WTC11 (cell line): ENCODE measurements at regions not wholly inside any gene's neighbourhood (a gene's known extent, or its start where the extent isn't known, plus 50 kb on each side); places are given as distances from the start of the nearest gene placed in this dataset.

Experiments
- ATAC-seq: fragments of 200-7000 bp; cut with Tn5 transposase; 2 replicates; pipeline ENCODE4 v1.10.0; 2021; ENCODE audit warnings: mild to moderate bottlenecking, moderate library complexity
- CTCF ChIA-PET: fragments of 300-600 bp; sonication (Branson Sonifier 250); formaldehyde crosslinking; loops from one replicate; lab custom pipeline; 2021; ENCODE audit warnings: antibody characterized with exemption; lab: Charles Lee
- POLR2A ChIA-PET: fragments of 350-600 bp; sonication (Branson Sonifier 250); formaldehyde crosslinking; loops from one replicate; lab custom pipeline; 2021; ENCODE audit warnings: antibody characterized with exemption; lab: Charles Lee
- DNase-seq: peaks from one replicate; pipeline ENCODE4 v3.0.0; 2021; ENCODE audit warnings: low spot score
- H3K27ac Mint-ChIP-seq: 2 replicates; pipeline ENCODE4 v1.8.0; 2021; ENCODE audit warnings: mixed read lengths
- H3K27me3 Mint-ChIP-seq: 2 replicates; pipeline ENCODE4 v1.8.0; 2021; ENCODE audit warnings: low read depth, mild to moderate bottlenecking, moderate library complexity, mixed read lengths
- H3K36me3 Mint-ChIP-seq: 2 replicates; pipeline ENCODE4 v1.8.0; 2021; ENCODE audit warnings: mixed read lengths
- H3K4me1 Mint-ChIP-seq: 2 replicates; pipeline ENCODE4 v1.8.0; 2022; ENCODE audit warnings: mixed read lengths
- H3K4me3 Mint-ChIP-seq: 2 replicates; pipeline ENCODE4 v1.8.0; 2021; ENCODE audit warnings: mild to moderate bottlenecking, moderate library complexity, mixed read lengths
- H3K9me3 Mint-ChIP-seq: 2 replicates; pipeline ENCODE4 v1.8.0; 2021; ENCODE audit warnings: mixed read lengths
- GABPB1 ChIP-seq: sonication (generic); formaldehyde crosslinking; IDR thresholded peaks from 2 replicates; pipeline ENCODE4 v1.8.1; 2023; ENCODE audit warnings: mild to moderate bottlenecking, missing genetic modification reagents
- GTF2I ChIP-seq: fragments of 250-450 bp; sonication (Bioruptor Pico); conservative IDR thresholded peaks from 2 replicates; pipeline ENCODE4 v1.4.0; 2021; ENCODE audit warnings: mild to moderate bottlenecking
- HMGA2 ChIP-seq: fragments of 250-450 bp; sonication (Bioruptor Pico); IDR thresholded peaks from 2 replicates; pipeline ENCODE4 v1.4.0; 2021; ENCODE audit warnings: mild to moderate bottlenecking, moderate library complexity
- JAZF1 ChIP-seq: fragments of 250-450 bp; sonication (Bioruptor Pico); IDR thresholded peaks from 2 replicates; pipeline ENCODE4 v1.9.0; 2021; ENCODE audit warnings: moderate library complexity, mild to moderate bottlenecking, inconsistent platforms
- MXD4 ChIP-seq: fragments of 250-450 bp; sonication (Bioruptor Pico); IDR thresholded peaks from 2 replicates; pipeline ENCODE4 v1.8.0; 2021; ENCODE audit warnings: mild to moderate bottlenecking, moderate library complexity, borderline replicate concordance
- NFATC4 ChIP-seq: fragments of 250-450 bp; sonication (Bioruptor Pico); IDR thresholded peaks from 2 replicates; pipeline ENCODE4 v1.9.0; 2021; ENCODE audit warnings: mild to moderate bottlenecking
- NFE2L1 ChIP-seq: sonication (generic); formaldehyde crosslinking; IDR thresholded peaks from 2 replicates; pipeline ENCODE4 v1.8.1; 2023; ENCODE audit warnings: missing genetic modification reagents
- PRRX2 ChIP-seq: fragments of 250-450 bp; sonication (Bioruptor Pico); IDR thresholded peaks from 2 replicates; pipeline ENCODE4 v1.8.0; 2021; ENCODE audit warnings: mild to moderate bottlenecking
- RELA ChIP-seq: sonication (generic); formaldehyde crosslinking; IDR thresholded peaks from 2 replicates; pipeline ENCODE4 v1.8.1; 2022; ENCODE audit warnings: missing genetic modification reagents, mild to moderate bottlenecking, borderline replicate concordance
- SMAD3 ChIP-seq: sonication (generic); formaldehyde crosslinking; IDR thresholded peaks from 2 replicates; pipeline ENCODE4 v1.8.0; 2022; ENCODE audit warnings: missing genetic modification reagents, mild to moderate bottlenecking, borderline replicate concordance
- TEAD1 ChIP-seq: sonication (generic); formaldehyde crosslinking; IDR thresholded peaks from 2 replicates; pipeline ENCODE4 v1.8.0; 2022; ENCODE audit warnings: mild to moderate bottlenecking, missing genetic modification reagents
- TP53 ChIP-seq: sonication (generic); formaldehyde crosslinking; IDR thresholded peaks from 2 replicates; pipeline ENCODE4 v1.8.1; 2023; ENCODE audit warnings: mild to moderate bottlenecking, missing genetic modification reagents
- ZNF317 ChIP-seq: sonication (generic); formaldehyde crosslinking; IDR thresholded peaks from 2 replicates; pipeline ENCODE4 v1.8.1; 2023; ENCODE audit warnings: low read depth, mild to moderate bottlenecking, moderate library complexity, missing genetic modification reagents, borderline replicate concordance
- ZNF671 ChIP-seq: fragments of 250-450 bp; sonication (Bioruptor Pico); IDR thresholded peaks from 2 replicates; pipeline ENCODE4 v1.8.0; 2021; ENCODE audit warnings: mild to moderate bottlenecking
- TF ChIP-seq, protein P1 (sequence below): sonication (generic); formaldehyde crosslinking; IDR thresholded peaks from 2 replicates; pipeline ENCODE4 v1.8.0; 2022; ENCODE audit warnings: mild to moderate bottlenecking, missing genetic modification reagents
- TF ChIP-seq, protein P2 (sequence below): sonication (generic); formaldehyde crosslinking; IDR thresholded peaks from 2 replicates; pipeline ENCODE4 v1.8.0; 2022; ENCODE audit warnings: mild to moderate bottlenecking, missing genetic modification reagents
- TF ChIP-seq, protein P3 (sequence below): sonication (generic); formaldehyde crosslinking; conservative IDR thresholded peaks from 2 replicates; pipeline ENCODE4 v1.8.1; 2023; ENCODE audit warnings: mild to moderate bottlenecking, low read depth, missing genetic modification reagents, moderate library complexity
- TF ChIP-seq, protein P4 (sequence below): sonication (generic); formaldehyde crosslinking; IDR thresholded peaks from 2 replicates; pipeline ENCODE4 v1.8.0; 2022; ENCODE audit warnings: mild to moderate bottlenecking, missing genetic modification reagents
- TF ChIP-seq, protein P5 (sequence below): sonication (generic); formaldehyde crosslinking; IDR thresholded peaks from 2 replicates; pipeline ENCODE4 v1.8.1; 2022; ENCODE audit warnings: mild to moderate bottlenecking, missing genetic modification reagents, moderate library complexity, borderline replicate concordance

DNA sequence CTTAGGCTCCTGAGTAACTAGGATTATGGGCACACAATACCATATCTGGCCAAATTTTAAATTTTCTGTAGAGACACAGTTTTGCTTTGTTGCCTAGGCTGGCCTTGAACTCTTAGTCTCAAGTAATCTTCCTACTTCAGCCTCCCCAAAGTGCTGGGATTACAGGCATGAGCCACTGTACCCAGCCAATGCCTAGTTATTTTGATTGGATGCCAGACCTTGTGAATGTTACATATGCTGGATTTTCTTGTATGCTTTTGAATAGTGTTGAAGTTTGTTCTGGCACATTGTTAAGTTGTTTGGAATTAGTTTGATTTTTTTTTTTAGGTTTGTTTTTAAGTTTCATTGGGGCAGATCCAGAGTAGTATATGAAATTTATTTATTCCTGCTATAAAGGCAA, 110.7 kb upstream of the ANO5 start (continued):
- no peak for TF ChIP-seq TP53
- TF ChIP-seq, all 79 proteins: peak for 0

DNA sequence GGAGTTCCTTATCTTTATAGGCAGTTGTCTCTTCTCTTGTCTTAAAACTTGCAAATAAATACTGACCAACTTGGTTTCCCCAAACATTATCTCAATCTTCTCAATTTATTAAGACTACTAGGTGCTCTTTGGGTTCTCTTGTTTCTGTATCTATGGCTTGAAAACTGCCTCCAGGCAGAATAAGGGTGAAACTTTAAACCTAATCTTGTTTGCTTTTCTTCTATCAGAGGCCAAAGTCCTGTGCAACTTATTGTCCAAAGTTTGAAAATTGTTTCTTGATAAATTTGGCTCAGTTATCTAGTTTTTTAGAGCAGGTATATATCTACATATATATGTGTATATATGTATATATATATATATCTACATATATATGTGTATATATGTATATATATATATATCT, 110.1 kb upstream of the ANO5 start:
- CTCF ChIA-PET = no interaction called here
- Mint-ChIP-seq H3K27ac (no peak overlapping the region), H3K4me3 (no peak overlapping the region), H3K4me1 (peaks cover 4% of the 10 kb centered on the region), H3K36me3 (no peaks in the 10 kb centered on the region), H3K27me3 (no peaks in the 10 kb centered on the region), H3K9me3 (peaks cover 7% of the 10 kb centered on the region)
- DNase-seq = no peak
- TF ChIP-seq ZNF671 (CRISPR knock-in tag) (no peak), TEAD1 (CRISPR knock-in tag) (no peak), JAZF1 (no peak), RELA (CRISPR knock-in tag) (no peak), HMGA2 (CRISPR knock-in tag) (no peak), PRRX2 (CRISPR knock-in tag) (no peak), NFE2L1 (CRISPR knock-in tag) (no peak), MXD4 (CRISPR knock-in tag) (no peak), GTF2I (CRISPR knock-in tag) (no peak), GABPB1 (CRISPR knock-in tag) (no peak), ZNF317 (CRISPR knock-in tag) (no peak), NFATC4 (CRISPR knock-in tag) (no peak), SMAD3 (CRISPR knock-in tag) (no peak)
- TF ChIP-seq, protein P1, sequence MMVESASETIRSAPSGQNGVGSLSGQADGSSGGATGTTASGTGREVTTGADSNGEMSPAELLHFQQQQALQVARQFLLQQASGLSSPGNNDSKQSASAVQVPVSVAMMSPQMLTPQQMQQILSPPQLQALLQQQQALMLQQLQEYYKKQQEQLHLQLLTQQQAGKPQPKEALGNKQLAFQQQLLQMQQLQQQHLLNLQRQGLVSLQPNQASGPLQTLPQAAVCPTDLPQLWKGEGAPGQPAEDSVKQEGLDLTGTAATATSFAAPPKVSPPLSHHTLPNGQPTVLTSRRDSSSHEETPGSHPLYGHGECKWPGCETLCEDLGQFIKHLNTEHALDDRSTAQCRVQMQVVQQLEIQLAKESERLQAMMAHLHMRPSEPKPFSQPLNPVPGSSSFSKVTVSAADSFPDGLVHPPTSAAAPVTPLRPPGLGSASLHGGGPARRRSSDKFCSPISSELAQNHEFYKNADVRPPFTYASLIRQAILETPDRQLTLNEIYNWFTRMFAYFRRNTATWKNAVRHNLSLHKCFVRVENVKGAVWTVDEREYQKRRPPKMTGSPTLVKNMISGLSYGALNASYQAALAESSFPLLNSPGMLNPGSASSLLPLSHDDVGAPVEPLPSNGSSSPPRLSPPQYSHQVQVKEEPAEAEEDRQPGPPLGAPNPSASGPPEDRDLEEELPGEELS = no peak
- TF ChIP-seq, protein P2, sequence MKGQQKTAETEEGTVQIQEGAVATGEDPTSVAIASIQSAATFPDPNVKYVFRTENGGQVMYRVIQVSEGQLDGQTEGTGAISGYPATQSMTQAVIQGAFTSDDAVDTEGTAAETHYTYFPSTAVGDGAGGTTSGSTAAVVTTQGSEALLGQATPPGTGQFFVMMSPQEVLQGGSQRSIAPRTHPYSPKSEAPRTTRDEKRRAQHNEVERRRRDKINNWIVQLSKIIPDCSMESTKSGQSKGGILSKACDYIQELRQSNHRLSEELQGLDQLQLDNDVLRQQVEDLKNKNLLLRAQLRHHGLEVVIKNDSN (CRISPR knock-in tag) = no peak
- TF ChIP-seq, protein P3, sequence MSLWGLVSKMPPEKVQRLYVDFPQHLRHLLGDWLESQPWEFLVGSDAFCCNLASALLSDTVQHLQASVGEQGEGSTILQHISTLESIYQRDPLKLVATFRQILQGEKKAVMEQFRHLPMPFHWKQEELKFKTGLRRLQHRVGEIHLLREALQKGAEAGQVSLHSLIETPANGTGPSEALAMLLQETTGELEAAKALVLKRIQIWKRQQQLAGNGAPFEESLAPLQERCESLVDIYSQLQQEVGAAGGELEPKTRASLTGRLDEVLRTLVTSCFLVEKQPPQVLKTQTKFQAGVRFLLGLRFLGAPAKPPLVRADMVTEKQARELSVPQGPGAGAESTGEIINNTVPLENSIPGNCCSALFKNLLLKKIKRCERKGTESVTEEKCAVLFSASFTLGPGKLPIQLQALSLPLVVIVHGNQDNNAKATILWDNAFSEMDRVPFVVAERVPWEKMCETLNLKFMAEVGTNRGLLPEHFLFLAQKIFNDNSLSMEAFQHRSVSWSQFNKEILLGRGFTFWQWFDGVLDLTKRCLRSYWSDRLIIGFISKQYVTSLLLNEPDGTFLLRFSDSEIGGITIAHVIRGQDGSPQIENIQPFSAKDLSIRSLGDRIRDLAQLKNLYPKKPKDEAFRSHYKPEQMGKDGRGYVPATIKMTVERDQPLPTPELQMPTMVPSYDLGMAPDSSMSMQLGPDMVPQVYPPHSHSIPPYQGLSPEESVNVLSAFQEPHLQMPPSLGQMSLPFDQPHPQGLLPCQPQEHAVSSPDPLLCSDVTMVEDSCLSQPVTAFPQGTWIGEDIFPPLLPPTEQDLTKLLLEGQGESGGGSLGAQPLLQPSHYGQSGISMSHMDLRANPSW (CRISPR knock-in tag) = no peak
- TF ChIP-seq, protein P4, sequence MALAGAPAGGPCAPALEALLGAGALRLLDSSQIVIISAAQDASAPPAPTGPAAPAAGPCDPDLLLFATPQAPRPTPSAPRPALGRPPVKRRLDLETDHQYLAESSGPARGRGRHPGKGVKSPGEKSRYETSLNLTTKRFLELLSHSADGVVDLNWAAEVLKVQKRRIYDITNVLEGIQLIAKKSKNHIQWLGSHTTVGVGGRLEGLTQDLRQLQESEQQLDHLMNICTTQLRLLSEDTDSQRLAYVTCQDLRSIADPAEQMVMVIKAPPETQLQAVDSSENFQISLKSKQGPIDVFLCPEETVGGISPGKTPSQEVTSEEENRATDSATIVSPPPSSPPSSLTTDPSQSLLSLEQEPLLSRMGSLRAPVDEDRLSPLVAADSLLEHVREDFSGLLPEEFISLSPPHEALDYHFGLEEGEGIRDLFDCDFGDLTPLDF (CRISPR knock-in tag) = no peak
- TF ChIP-seq, protein P5, sequence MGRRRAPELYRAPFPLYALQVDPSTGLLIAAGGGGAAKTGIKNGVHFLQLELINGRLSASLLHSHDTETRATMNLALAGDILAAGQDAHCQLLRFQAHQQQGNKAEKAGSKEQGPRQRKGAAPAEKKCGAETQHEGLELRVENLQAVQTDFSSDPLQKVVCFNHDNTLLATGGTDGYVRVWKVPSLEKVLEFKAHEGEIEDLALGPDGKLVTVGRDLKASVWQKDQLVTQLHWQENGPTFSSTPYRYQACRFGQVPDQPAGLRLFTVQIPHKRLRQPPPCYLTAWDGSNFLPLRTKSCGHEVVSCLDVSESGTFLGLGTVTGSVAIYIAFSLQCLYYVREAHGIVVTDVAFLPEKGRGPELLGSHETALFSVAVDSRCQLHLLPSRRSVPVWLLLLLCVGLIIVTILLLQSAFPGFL (CRISPR knock-in tag) = no peak
- TF ChIP-seq, all 79 proteins: peak for 0
- POLR2A ChIA-PET = no interaction called here
- no peak for ATAC-seq
